ENCODE measurements at regions not wholly inside any gene's neighbourhood (a gene's known extent, or its start where the extent isn't known, plus 50 kb on each side); places are given as distances from the start of the nearest gene placed in this dataset.

DNA sequence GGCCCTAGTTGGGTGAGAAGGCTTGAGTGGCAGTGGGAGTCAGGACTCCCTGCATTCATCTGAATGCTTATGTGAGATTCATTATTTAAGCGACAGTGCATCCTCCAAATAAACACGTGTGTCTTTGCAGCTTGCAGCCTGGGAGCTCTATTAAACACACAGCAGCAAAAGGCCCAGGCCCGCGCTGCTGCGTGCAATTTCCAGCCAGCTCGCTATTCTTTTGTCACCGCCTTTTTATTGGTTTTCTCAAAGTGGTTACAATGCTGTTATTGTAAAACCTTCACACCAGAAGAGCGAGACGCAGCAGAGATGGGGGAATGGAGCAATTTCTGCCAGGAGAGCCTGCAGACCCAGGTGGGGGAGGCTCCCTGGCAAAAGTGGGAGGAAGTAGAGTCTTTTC, 252.5 kb downstream of the BCOR start:
- TF ChIP-seq POLR2AphosphoS5 (IDR thresholded peaks at IDR 0.05; ENCODE audit: low read depth, low read length) (no peak), TAF1 (IDR thresholded peaks at IDR 0.05; ENCODE audit: borderline replicate concordance, low read depth, low read length) (no peak), POLR2A (IDR thresholded peaks at IDR 0.05; ENCODE audit: low read depth, low read length) (no peak)

All from GM12892 (cell line).